AG09319 (cell line): ENCODE measurements at regions not wholly inside any gene's neighbourhood (a gene's known extent, or its start where the extent isn't known, plus 50 kb on each side); places are given as distances from the start of the nearest gene placed in this dataset.
"Not testable (repeated sequence)": the region's sequence is repeated elsewhere in the genome, so short reads cannot be mapped to it uniquely, and the experiment has no call there.

Experiments
- DNase-seq: peaks from one replicate; pipeline ENCODE4 v3.0.0-alpha.2; 2010; ENCODE audit warnings: low read depth; ENCODE audit errors: extremely low read depth
- CTCF ChIP-seq: IDR thresholded peaks from 2 replicates; pipeline ENCODE4 v1.5.1; 2011; ENCODE audit warnings: low read depth, mild to moderate bottlenecking, inconsistent platforms, low read length, moderate library complexity

- no peak for TF ChIP-seq CTCF
- DNase-seq = no peak
Measured at GRCh38 chr3:190178779-190179178, 58.1 kb upstream of the P3H2 start.

- DNase-seq = not testable (repeated sequence)
Measured at GRCh38 chr3:190176933-190177525, 56.3 kb upstream of the P3H2 start.

GRCh38 chr3:190176106-190176505 lies 55.4 kb upstream of the P3H2 start:
- not testable (repeated sequence) for DNase-seq

- TF ChIP-seq CTCF = no peak
- DNase-seq = no peak
Measured at GRCh38 chr3:190175490-190175889, 54.8 kb upstream of the P3H2 start.

GRCh38 chr3:190174471-190174870 lies 53.8 kb upstream of the P3H2 start:
- TF ChIP-seq CTCF = no peak

GRCh38 chr3:190173426-190173825 lies 52.7 kb upstream of the P3H2 start:
- no peak for DNase-seq
- TF ChIP-seq CTCF = no peak

More at GRCh38 chr3:190174471-190174870, 53.8 kb upstream of the P3H2 start:
- no peak for DNase-seq

- DNase-seq = no peak
- TF ChIP-seq CTCF = no peak
Measured at GRCh38 chr3:190172751-190173150, 52.1 kb upstream of the P3H2 start.
